GM12873 (cell line): ENCODE measurements at regions not wholly inside any gene's neighbourhood (a gene's known extent, or its start where the extent isn't known, plus 50 kb on each side); places are given as distances from the start of the nearest gene placed in this dataset.

Experiments used
- CTCF ChIP-seq: IDR thresholded peaks from 2 replicates; pipeline ENCODE4 v1.5.1; 2012; ENCODE audit warnings: low read depth, mild to moderate bottlenecking, moderate library complexity, low read length, control low read depth; ENCODE audit not compliant: insufficient read depth; ENCODE audit errors: missing control alignments

- no peak for TF ChIP-seq CTCF
These were observed 392.0 kb downstream of the LRIG3 start for GRCh38 chr12:58528271-58528670.

- TF ChIP-seq CTCF: no peak
These were observed 391.1 kb downstream of the LRIG3 start for GRCh38 chr12:58529114-58529665.

- no peak for TF ChIP-seq CTCF
These were observed 390.2 kb downstream of the LRIG3 start for GRCh38 chr12:58529897-58530741.

- TF ChIP-seq CTCF: no peak
These were observed 389.6 kb downstream of the LRIG3 start for GRCh38 chr12:58530742-58531062.

- TF ChIP-seq CTCF: no peak
These were observed 387.3 kb downstream of the LRIG3 start for GRCh38 chr12:58532855-58533608.

- TF ChIP-seq CTCF: no peak
These were observed 386.7 kb downstream of the LRIG3 start for GRCh38 chr12:58533652-58534051.

- TF ChIP-seq CTCF: no peak
These were observed 383.0 kb downstream of the LRIG3 start for GRCh38 chr12:58537278-58537677.
